HFFc6 (cell line): ENCODE measurements at regions not wholly inside any gene's neighbourhood (a gene's known extent, or its start where the extent isn't known, plus 50 kb on each side); places are given as distances from the start of the nearest gene placed in this dataset.

Experiments used
- DNase-seq: peaks from one replicate; pipeline ENCODE4 v3.0.0-alpha.2; 2018
- H3K27ac Mint-ChIP-seq: 2 replicates; pipeline ENCODE4 v1.8.0; 2020; ENCODE audit warnings: mild to moderate bottlenecking, mixed read lengths
- H3K27me3 Mint-ChIP-seq: 2 replicates; pipeline ENCODE4 v1.8.0; 2021; ENCODE audit warnings: mild to moderate bottlenecking, moderate library complexity, mixed read lengths; ENCODE audit not compliant: insufficient read depth
- H3K36me3 Mint-ChIP-seq: 2 replicates; pipeline ENCODE4 v1.8.0; 2021; ENCODE audit warnings: low read depth, mixed read lengths
- H3K4me1 Mint-ChIP-seq: 2 replicates; pipeline ENCODE4 v1.8.0; 2020; ENCODE audit warnings: low read depth, mixed read lengths
- H3K4me3 Mint-ChIP-seq: 2 replicates; pipeline ENCODE4 v1.8.0; 2020; ENCODE audit warnings: mild to moderate bottlenecking, moderate library complexity, mixed read lengths
- H3K9me3 Mint-ChIP-seq: 2 replicates; pipeline ENCODE4 v1.8.0; 2020; ENCODE audit warnings: mild to moderate bottlenecking, mixed read lengths
- CTCF ChIP-seq: fragments of 200-600 bp; sonication (generic); IDR thresholded peaks from 2 replicates; pipeline ENCODE4 v1.5.0; 2021; ENCODE audit warnings: antibody characterized with exemption, mild to moderate bottlenecking

GRCh38 chr14:22341049-22341448, 248.0 kb downstream of the DAD1 start:
- H3K27ac Mint-ChIP-seq: no peak overlapping the region
- H3K4me1 Mint-ChIP-seq: no peaks in the 10 kb centered on the region
- no peaks in the 10 kb centered on the region for H3K36me3 Mint-ChIP-seq
- peaks cover 24% of the 10 kb centered on the region for H3K9me3 Mint-ChIP-seq
- TF ChIP-seq CTCF: no peak
- no peak overlapping the region for H3K4me3 Mint-ChIP-seq
- no peak for DNase-seq
- H3K27me3 Mint-ChIP-seq: peaks cover 8% of the 10 kb centered on the region; the same call in 1 of the 2 replicates

DNA sequence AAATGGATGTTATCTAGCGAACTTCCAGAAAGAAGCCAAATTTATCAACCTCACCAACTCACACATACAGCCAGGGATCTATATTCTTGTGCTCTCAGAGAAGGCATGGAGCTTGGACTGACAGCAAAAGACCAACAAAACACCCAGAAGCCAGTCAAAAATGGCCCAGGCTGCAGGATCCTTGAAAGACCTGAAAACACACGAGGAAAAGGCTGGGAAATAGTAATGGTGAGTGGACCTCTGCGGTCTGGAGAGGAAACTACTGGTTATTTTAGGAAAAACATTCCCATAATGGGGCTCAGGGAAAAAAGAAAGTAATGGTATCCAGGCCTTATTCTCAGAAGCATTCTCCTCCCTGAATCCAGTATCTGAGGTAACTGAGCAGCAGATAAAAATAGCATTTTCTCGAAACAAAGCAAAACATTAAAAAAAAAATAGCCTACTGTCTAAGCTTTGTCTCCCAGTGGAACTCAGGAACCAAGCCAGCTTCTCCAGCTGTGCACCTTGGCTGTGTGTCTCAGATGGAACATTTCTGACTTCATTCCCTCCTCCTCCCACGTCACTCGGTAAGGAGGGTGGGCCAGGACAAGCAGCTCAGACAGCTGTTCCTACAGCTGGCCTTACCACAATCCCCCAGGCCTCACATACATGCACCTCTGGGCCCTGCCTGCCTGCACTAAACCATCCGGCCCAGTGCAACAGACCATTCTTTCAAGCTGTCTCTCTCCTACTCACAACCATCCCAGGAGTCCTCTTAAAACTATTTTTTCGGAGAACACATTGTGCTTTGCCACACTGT, 249.9 kb downstream of the DAD1 start:
- no peak for DNase-seq
- Mint-ChIP-seq H3K4me1 (peaks cover 2% of the 10 kb centered on the region; the same call in 1 of the 2 replicates), H3K4me3 (no peak overlapping the region), H3K27ac (no peak overlapping the region), H3K27me3 (peaks cover 8% of the 10 kb centered on the region; the same call in 1 of the 2 replicates), H3K9me3 (peaks cover 10% of the 10 kb centered on the region), H3K36me3 (no peaks in the 10 kb centered on the region)
- TF ChIP-seq CTCF: no peak

DNA sequence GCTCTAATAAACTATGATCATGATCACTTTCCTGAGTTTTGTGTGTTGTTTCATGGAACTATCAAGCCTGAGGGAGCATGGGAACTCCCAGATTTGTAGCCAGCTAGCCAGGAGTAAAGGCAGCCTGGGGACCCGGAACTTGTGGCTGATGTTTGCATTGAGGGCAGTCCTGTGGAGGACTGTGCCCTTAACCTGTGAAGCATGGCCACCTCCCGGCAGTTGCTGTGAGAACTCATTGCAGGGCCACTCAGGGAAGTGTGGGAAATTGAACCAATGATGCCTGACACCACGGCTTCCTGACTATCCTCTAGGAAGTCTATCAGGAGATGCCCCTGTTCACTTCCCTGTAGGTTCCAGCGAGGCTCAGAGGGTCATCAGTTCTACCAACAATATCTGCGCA, 250.6 kb downstream of the DAD1 start:
- Mint-ChIP-seq H3K27ac (no peak overlapping the region), H3K4me1 (peaks cover 5% of the 10 kb centered on the region; the same call in 1 of the 2 replicates), H3K4me3 (no peak overlapping the region), H3K36me3 (no peaks in the 10 kb centered on the region), H3K27me3 (peaks cover 5% of the 10 kb centered on the region; the same call in 1 of the 2 replicates), H3K9me3 (peaks cover 3% of the 10 kb centered on the region; the same call in 1 of the 2 replicates)
- no peak for TF ChIP-seq CTCF
- no peak for DNase-seq

GRCh38 chr14:22337938-22338337, 251.1 kb downstream of the DAD1 start:
- no peak overlapping the region for H3K4me3 Mint-ChIP-seq
- no peaks in the 10 kb centered on the region for H3K9me3 Mint-ChIP-seq
- DNase-seq: no peak
- H3K27ac Mint-ChIP-seq: no peak overlapping the region
- H3K4me1 Mint-ChIP-seq: peaks cover 5% of the 10 kb centered on the region; the same call in 1 of the 2 replicates
- no peak for TF ChIP-seq CTCF
- H3K36me3 Mint-ChIP-seq: no peaks in the 10 kb centered on the region
- peaks cover 5% of the 10 kb centered on the region; the same call in 1 of the 2 replicates for H3K27me3 Mint-ChIP-seq

- Mint-ChIP-seq H3K9me3 (no peaks in the 10 kb centered on the region), H3K36me3 (no peaks in the 10 kb centered on the region), H3K27me3 (peaks cover 5% of the 10 kb centered on the region; the same call in 1 of the 2 replicates), H3K27ac (no peak overlapping the region), H3K4me1 (peaks cover 5% of the 10 kb centered on the region; the same call in 1 of the 2 replicates), H3K4me3 (no peak overlapping the region)
- TF ChIP-seq CTCF: no peak
- no peak for DNase-seq
These were observed 251.5 kb downstream of the DAD1 start for GRCh38 chr14:22337521-22337920.
